Upper lobe of left lung (tissue), 4 donors: ENCODE measurements at regions not wholly inside any gene's neighbourhood (a gene's known extent, or its start where the extent isn't known, plus 50 kb on each side); places are given as distances from the start of the nearest gene placed in this dataset.

Experiments
- POLR2A ChIP-seq, 4 donors: fragments of 450-650 bp; IDR thresholded peaks; one replicate each; pipeline ENCODE4 v1.5.1; 2016 to 2017; ENCODE audit warnings: antibody characterized with exemption in 4 of 4, mild to moderate bottlenecking in 2 of 4
- POLR2AphosphoS5 ChIP-seq, 2 donors: sonication (generic); formaldehyde crosslinking; IDR thresholded peaks; one replicate each; pipeline ENCODE4 v1.5.1; 2017; ENCODE audit warnings: antibody characterized with exemption in 2 of 2
- TF ChIP-seq, protein P1 (sequence below), 6 experiments: fragments of 450-650 bp in 4 of 6; fragments of 200-600 bp in 2 of 6; sonication (generic) in 2 of 6; IDR thresholded peaks; one replicate each; pipeline ENCODE4 v1.5.1; 2016 to 2019; ENCODE audit warnings: antibody characterized with exemption in 6 of 6

DNA sequence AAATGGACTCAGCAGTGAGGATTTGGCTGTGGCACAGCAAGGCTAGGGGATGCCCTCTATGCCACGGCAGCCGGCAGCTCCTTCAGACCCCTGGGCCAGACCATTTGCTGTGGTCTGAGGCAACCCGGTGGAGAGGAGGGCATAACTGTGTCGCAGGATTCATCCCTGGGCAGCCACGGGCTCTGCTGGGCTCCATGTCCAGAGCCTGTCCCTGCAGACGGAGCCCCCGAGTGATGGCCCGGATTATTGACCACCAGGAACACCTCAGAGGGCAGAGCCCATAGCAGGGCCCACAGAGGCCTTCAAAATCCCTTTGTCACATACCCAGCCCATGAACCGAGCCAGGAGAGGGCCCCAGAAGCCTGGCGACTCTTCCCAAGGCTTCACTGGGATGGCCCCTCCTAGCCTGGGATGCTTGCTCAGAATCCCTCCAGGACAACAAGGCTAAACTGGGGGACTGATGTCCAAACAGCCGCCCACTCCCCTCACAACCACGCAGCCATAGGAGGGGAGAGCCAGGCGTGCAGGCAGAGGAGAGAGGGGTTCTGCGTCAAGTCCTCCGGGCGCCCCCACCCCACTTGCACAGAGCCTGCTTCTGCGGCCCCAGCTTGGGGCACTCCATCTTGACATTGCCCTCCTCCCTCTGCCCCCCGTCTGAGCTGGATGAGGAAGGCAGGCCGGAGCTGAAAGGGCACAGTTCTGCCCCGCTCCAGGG lies 68.2 kb upstream of the AFDN start:
- TF ChIP-seq, protein P1, sequence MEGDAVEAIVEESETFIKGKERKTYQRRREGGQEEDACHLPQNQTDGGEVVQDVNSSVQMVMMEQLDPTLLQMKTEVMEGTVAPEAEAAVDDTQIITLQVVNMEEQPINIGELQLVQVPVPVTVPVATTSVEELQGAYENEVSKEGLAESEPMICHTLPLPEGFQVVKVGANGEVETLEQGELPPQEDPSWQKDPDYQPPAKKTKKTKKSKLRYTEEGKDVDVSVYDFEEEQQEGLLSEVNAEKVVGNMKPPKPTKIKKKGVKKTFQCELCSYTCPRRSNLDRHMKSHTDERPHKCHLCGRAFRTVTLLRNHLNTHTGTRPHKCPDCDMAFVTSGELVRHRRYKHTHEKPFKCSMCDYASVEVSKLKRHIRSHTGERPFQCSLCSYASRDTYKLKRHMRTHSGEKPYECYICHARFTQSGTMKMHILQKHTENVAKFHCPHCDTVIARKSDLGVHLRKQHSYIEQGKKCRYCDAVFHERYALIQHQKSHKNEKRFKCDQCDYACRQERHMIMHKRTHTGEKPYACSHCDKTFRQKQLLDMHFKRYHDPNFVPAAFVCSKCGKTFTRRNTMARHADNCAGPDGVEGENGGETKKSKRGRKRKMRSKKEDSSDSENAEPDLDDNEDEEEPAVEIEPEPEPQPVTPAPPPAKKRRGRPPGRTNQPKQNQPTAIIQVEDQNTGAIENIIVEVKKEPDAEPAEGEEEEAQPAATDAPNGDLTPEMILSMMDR (IDR thresholded peaks at IDR 0.05) = no peak
- no peak for TF ChIP-seq POLR2AphosphoS5 (IDR thresholded peaks at IDR 0.05)
- TF ChIP-seq POLR2A (IDR thresholded peaks at IDR 0.05) = no peak
